Activated naive CD8-positive, alpha-beta T cell treated with anti-CD3 and anti-CD28 coated beads, Interleukin-2, amount 10 ng/mL, durations not matched to agents 7 days and 5 days (primary cell): ENCODE measurements at regions not wholly inside any gene's neighbourhood (a gene's known extent, or its start where the extent isn't known, plus 50 kb on each side); places are given as distances from the start of the nearest gene placed in this dataset.
A peak's percentile ranks its signal among the peaks of the same experiment; 100 is the strongest.

Experiments
- ATAC-seq: fragments of 150-1000 bp; cut with Tn5 transposase; one replicate; pipeline ENCODE4 v1.10.0; 2021; ENCODE audit warnings: low read depth, moderate library complexity
- POLR2A ChIA-PET: fragments of 350-600 bp; sonication (Branson Sonifier 250); formaldehyde crosslinking; loops from one replicate; lab custom pipeline; 2021; ENCODE audit warnings: antibody characterized with exemption; lab: Charles Lee
- DNase-seq: peaks from one replicate; pipeline ENCODE4 v3.0.0; 2021
- H3K27ac Mint-ChIP-seq: one replicate; pipeline ENCODE4 v1.8.0; 2022; ENCODE audit warnings: mild to moderate bottlenecking, mixed read lengths
- H3K27me3 Mint-ChIP-seq: one replicate; pipeline ENCODE4 v1.8.0; 2022; ENCODE audit warnings: mild to moderate bottlenecking, moderate library complexity, mixed read lengths
- H3K36me3 Mint-ChIP-seq: one replicate; pipeline ENCODE4 v1.8.0; 2021; ENCODE audit warnings: mild to moderate bottlenecking, mixed read lengths
- H3K4me1 Mint-ChIP-seq: one replicate; pipeline ENCODE4 v1.8.0; 2021; ENCODE audit warnings: mixed read lengths
- H3K4me3 Mint-ChIP-seq: one replicate; pipeline ENCODE4 v1.8.0; 2022; ENCODE audit warnings: mild to moderate bottlenecking, moderate library complexity, mixed read lengths
- H3K9me3 Mint-ChIP-seq: one replicate; pipeline ENCODE4 v1.8.0; 2021; ENCODE audit warnings: mixed read lengths

DNA sequence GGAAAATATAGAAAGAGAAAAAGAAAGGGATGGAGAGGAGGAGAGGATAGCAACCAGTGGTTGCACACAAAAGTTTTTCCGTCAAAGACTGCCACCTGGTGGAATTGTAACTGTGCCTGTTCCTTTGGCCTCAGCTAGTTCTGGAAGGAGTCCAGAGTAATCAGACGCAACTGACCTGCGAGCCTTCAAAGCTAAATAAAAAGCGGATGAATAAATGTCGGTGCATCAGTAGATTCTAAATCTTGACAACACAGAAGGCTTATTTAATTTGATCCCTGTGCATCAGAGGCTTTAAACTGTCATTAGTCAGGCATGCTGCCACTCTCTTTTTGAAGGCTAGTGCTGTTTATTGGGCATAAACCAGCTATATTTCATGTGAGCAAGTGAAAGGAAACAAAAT, 132.9 kb upstream of the ACO1 start:
- DNase-seq (no peak), ATAC-seq (peak; percentile 50)
- H3K27ac Mint-ChIP-seq = no peak overlapping the region
- H3K4me3 Mint-ChIP-seq = no peak overlapping the region
- no peaks in the 10 kb centered on the region for H3K36me3 Mint-ChIP-seq
- POLR2A ChIA-PET = no interaction called here
- H3K4me1 Mint-ChIP-seq = no peaks in the 10 kb centered on the region
- no peaks in the 10 kb centered on the region for H3K9me3 Mint-ChIP-seq
- H3K27me3 Mint-ChIP-seq = peaks cover 3% of the 10 kb centered on the region

- POLR2A ChIA-PET = no interaction called here
- H3K36me3 Mint-ChIP-seq = no peaks in the 10 kb centered on the region
- no peaks in the 10 kb centered on the region for H3K9me3 Mint-ChIP-seq
- H3K4me1 Mint-ChIP-seq = no peaks in the 10 kb centered on the region
- ATAC-seq = no peak
- peaks cover 3% of the 10 kb centered on the region for H3K27me3 Mint-ChIP-seq
- H3K4me3 Mint-ChIP-seq = no peak overlapping the region
- H3K27ac Mint-ChIP-seq = no peak overlapping the region
- no peak for DNase-seq
Measured at GRCh38 chr9:32253731-32254130, 130.7 kb upstream of the ACO1 start.

DNA sequence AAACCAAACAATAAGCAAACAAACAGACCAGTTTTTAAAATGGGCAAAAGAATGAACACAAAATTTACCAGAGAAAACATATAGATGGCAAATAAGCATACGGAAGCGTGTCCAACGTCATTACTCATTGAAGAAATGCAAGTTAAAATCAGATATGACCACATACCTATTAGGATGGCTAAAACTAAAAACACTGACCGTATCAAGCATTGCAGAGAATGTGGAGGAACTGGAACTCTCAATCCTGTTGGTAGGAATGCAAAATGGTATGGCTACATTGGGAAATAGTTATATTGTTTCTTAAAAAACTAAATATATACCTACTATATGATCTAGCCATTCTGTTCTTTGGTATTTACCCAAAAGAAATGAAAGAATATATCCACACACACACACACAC, 129.4 kb upstream of the ACO1 start:
- ATAC-seq = no peak
- H3K9me3 Mint-ChIP-seq = no peaks in the 10 kb centered on the region

DNA sequence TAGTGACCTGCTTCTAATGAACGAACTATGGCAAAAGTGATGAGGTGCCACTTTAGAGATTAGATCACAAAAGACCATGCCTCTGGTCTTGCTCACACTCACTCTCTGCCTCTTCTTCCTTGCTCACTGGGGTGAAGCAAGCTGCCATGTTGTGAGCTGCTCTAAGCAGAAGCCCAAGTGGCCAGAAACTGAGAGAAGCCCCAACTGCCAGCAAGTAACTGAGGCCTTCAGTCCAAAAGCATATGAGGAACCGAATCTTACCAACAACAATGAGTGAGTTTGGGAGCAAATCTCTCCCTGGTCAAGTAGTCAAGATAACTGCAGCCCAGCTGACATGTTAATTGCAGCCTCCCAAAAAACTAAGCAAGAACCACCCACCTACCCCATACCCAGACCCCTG, 126.0 kb upstream of the ACO1 start:
- Mint-ChIP-seq H3K36me3 (no peaks in the 10 kb centered on the region), H3K27me3 (peaks cover 2% of the 10 kb centered on the region), H3K9me3 (no peaks in the 10 kb centered on the region), H3K4me1 (no peaks in the 10 kb centered on the region), H3K27ac (no peak overlapping the region), H3K4me3 (no peak overlapping the region)
- DNase-seq (no peak), ATAC-seq (no peak)
- POLR2A ChIA-PET = no interaction called here

More for the DNA sequence above, 129.4 kb upstream of the ACO1 start:
- H3K36me3 Mint-ChIP-seq = no peaks in the 10 kb centered on the region
- DNase-seq = no peak
- POLR2A ChIA-PET = no interaction called here
- H3K27ac Mint-ChIP-seq = no peak overlapping the region
- no peak overlapping the region for H3K4me3 Mint-ChIP-seq
- no peaks in the 10 kb centered on the region for H3K4me1 Mint-ChIP-seq
- H3K27me3 Mint-ChIP-seq = peaks cover 5% of the 10 kb centered on the region

DNA sequence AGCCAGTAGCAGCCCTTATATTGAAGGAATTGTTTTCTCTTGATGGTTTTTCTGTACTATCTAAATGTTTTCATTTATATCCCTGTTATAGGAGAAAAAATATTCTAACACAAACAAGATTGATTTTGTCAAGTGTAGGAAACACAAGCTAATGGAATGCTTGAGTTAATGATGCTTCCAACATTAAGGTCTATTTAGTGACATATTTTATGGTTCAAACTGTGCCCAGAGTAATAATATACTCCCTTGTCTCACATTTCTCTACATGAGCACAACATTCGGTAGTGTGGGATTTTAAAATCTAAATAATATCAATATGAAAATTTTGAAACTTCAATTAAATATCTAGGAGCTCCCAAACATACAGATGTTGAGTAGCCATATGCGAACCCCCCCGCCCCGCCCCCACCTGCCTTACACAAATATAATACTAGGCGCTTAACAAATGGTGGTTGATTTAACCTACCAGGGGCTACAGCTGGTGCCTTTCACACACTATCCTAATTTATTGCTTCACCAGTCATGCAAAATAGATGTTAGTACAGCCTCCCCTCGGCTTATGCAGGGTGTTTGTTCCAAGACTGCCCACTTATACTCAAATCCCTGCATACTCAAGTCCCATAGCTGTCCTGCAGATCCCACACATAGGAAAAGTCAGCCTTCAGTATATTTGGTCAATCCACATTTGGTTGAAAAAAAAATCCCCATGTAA, 124.1 kb upstream of the ACO1 start:
- Mint-ChIP-seq H3K9me3 (no peaks in the 10 kb centered on the region), H3K27ac (no peak overlapping the region), H3K4me3 (no peak overlapping the region), H3K27me3 (peaks cover 2% of the 10 kb centered on the region), H3K36me3 (no peaks in the 10 kb centered on the region), H3K4me1 (no peaks in the 10 kb centered on the region)
- DNase-seq (no peak), ATAC-seq (no peak)
- POLR2A ChIA-PET = no interaction called here

DNA sequence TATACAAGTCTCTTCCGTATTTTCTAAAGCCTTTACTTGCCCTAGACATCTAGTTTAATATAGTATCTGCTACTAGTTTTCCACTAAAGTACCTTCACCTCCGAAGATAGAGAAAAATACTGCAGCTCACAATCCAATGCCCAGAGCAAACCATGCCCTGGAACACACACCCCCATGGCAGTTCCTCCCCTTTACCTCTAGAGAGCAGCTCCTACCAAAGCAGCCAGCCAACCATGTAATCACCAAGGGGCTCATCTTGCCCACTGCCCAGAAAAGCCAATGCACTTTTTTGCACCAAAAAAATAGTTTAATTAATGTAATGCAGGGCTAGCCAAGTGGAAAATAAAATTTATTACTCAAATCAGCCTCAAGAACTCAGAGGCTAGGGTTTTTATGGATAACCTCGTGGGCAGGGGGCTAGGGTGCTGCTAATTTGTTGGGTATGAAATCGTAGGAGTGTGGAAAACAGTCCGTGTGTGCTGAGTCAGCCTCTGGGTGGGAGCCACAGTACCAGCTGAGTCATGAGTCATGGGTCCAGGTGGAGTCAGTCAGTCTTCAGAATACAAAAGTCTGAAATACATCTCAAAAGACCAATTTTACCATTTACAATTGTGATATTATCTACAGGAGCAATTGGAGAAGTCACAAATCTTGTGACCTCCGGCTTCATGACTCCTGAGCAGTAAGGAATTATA, 120.1 kb upstream of the ACO1 start:
- no peak overlapping the region for H3K4me3 Mint-ChIP-seq
- POLR2A ChIA-PET = no interaction called here
- H3K36me3 Mint-ChIP-seq = no peaks in the 10 kb centered on the region
- no peak for DNase-seq
- H3K4me1 Mint-ChIP-seq = no peaks in the 10 kb centered on the region
- no peak for ATAC-seq
- H3K27me3 Mint-ChIP-seq = peaks cover 2% of the 10 kb centered on the region
- H3K27ac Mint-ChIP-seq = no peak overlapping the region
- no peaks in the 10 kb centered on the region for H3K9me3 Mint-ChIP-seq

DNA sequence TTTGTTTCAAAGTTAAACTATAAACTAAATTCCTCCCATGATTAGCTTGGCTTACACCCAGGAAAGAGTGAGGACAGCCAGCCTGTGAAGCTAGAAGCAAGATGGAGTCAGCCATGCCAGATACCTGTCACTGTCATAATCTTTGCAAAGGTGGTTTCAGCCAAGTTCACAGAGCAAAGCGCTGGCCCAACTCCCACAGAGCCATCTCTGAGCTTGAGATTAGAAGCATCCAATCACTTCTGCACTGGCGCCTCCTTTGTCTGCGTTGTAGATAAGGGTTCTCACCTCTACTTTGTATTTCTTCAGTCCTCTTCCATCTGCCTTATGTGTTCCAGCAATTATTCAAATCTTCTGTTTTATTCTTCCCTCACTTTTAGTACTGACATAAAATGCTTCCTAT, 119.4 kb upstream of the ACO1 start:
- H3K4me1 Mint-ChIP-seq = no peaks in the 10 kb centered on the region

GRCh38 chr9:32278991-32279390, 105.5 kb upstream of the ACO1 start:
- no peaks in the 10 kb centered on the region for H3K4me1 Mint-ChIP-seq
- no peak for ATAC-seq
- POLR2A ChIA-PET = no interaction called here

More for the DNA sequence above, 119.4 kb upstream of the ACO1 start:
- ATAC-seq (no peak), DNase-seq (no peak)
- Mint-ChIP-seq H3K9me3 (no peaks in the 10 kb centered on the region), H3K36me3 (no peaks in the 10 kb centered on the region), H3K27ac (no peak overlapping the region), H3K27me3 (no peaks in the 10 kb centered on the region), H3K4me3 (no peak overlapping the region)
- POLR2A ChIA-PET = no interaction called here

DNA sequence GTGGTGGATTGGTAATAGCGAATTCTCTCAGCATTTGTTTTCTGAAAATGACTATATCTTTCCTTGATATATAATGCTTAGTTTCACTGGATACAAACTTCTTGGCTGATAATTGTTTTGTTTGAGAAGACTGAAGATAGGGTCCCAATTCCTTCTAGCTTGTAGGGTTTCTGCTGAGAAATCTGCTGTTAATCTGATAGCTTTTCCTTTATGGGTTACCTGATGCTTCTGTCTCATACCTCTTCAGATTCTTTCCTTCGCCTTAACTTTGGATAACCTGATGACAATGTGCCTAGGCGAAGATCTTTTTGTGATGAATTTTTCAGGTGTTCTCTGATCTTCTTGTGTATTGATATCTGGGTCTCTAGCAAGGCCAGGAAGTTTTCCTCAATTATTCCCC, 94.7 kb upstream of the ACO1 start:
- H3K4me1 Mint-ChIP-seq = no peaks in the 10 kb centered on the region
- no peak overlapping the region for H3K4me3 Mint-ChIP-seq
- ATAC-seq (no peak), DNase-seq (no peak)
- peaks cover 3% of the 10 kb centered on the region for H3K27me3 Mint-ChIP-seq
- POLR2A ChIA-PET = no interaction called here
- H3K27ac Mint-ChIP-seq = no peak overlapping the region
- no peaks in the 10 kb centered on the region for H3K9me3 Mint-ChIP-seq
- H3K36me3 Mint-ChIP-seq = no peaks in the 10 kb centered on the region

More at GRCh38 chr9:32278991-32279390, 105.5 kb upstream of the ACO1 start:
- H3K27ac Mint-ChIP-seq = no peak overlapping the region
- no peaks in the 10 kb centered on the region for H3K36me3 Mint-ChIP-seq
- H3K4me3 Mint-ChIP-seq = no peak overlapping the region
- DNase-seq = no peak
- H3K9me3 Mint-ChIP-seq = no peaks in the 10 kb centered on the region
- no peaks in the 10 kb centered on the region for H3K27me3 Mint-ChIP-seq

DNA sequence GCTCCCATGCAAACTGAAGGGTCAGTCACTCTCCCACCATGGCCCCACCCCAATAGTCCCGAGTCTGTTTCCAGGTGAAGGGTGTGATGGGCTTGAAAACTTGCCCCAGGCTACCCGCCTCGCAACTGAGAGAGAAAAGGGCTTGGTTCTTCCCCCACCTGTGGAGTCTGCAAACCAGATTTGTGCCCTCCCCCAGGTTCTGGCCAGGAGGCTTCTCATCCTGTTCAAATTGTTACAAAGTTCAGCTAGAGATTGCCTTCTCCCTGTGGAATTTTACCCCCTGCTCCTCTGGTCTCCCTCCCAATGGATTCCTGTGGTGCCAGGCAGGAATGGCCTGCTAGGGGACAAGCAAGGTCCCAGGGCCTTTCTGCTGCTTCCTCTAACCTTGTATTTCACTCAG, 93.1 kb upstream of the ACO1 start:
- POLR2A ChIA-PET = no interaction called here
- no peak for ATAC-seq
- no peak overlapping the region for H3K27ac Mint-ChIP-seq
- no peaks in the 10 kb centered on the region for H3K36me3 Mint-ChIP-seq
- H3K4me3 Mint-ChIP-seq = no peak overlapping the region
- no peaks in the 10 kb centered on the region for H3K4me1 Mint-ChIP-seq
- no peak for DNase-seq
- H3K9me3 Mint-ChIP-seq = no peaks in the 10 kb centered on the region
- peaks cover 3% of the 10 kb centered on the region for H3K27me3 Mint-ChIP-seq

GRCh38 chr9:32292611-32293010, 91.8 kb upstream of the ACO1 start:
- Mint-ChIP-seq H3K4me3 (no peak overlapping the region), H3K4me1 (no peaks in the 10 kb centered on the region), H3K9me3 (no peaks in the 10 kb centered on the region), H3K36me3 (no peaks in the 10 kb centered on the region), H3K27me3 (peaks cover 4% of the 10 kb centered on the region), H3K27ac (no peak overlapping the region)
- no peak for ATAC-seq
- DNase-seq = no peak
- POLR2A ChIA-PET = no interaction called here

DNA sequence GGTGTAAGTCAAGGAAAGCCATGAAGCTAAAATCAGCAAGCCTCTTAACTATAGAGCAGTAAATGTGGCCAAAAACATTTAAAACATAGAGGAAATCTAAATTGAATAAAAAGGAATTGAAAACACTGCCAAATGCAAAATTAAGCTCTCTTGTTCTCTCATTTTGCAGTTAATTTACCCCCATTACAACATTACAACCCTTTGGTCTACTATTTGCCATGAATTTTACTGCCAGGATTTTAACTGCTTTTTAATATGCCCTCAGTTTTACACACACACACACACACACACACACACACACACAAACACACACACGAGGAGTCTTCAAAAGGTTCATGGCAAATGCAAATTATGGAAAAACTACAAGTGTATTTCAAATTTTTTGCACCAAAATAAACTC, 91.4 kb upstream of the ACO1 start:
- POLR2A ChIA-PET = no interaction called here
- H3K4me1 Mint-ChIP-seq = no peaks in the 10 kb centered on the region
- H3K36me3 Mint-ChIP-seq = no peaks in the 10 kb centered on the region
- no peak for DNase-seq
- no peak overlapping the region for H3K4me3 Mint-ChIP-seq
- no peak for ATAC-seq
- no peaks in the 10 kb centered on the region for H3K9me3 Mint-ChIP-seq
- peaks cover 6% of the 10 kb centered on the region for H3K27me3 Mint-ChIP-seq
- no peak overlapping the region for H3K27ac Mint-ChIP-seq

DNA sequence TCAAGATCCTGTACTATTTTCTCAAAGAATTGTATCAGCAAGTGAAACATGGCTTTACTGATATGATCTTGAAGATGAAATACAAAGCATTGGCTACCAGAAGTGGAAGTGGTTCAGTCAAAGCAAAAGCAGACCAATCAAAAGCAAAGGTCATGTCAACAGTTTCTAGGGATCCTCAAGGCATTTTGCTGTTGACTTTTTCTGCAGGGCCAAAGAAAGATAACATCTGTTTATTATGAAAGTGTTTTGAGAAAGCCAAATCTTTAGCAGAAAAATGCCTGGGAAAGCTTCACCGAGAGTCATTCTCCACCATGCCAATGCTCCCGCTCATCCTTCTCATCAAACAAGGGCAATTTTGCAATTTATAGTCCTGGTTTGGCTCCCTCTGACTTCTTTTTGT, 90.3 kb upstream of the ACO1 start:
- POLR2A ChIA-PET = no interaction called here
- Mint-ChIP-seq H3K4me1 (no peaks in the 10 kb centered on the region), H3K4me3 (no peak overlapping the region), H3K27me3 (peaks cover 6% of the 10 kb centered on the region), H3K36me3 (no peaks in the 10 kb centered on the region), H3K27ac (no peak overlapping the region), H3K9me3 (no peaks in the 10 kb centered on the region)
- DNase-seq (no peak), ATAC-seq (no peak)

GRCh38 chr9:32300373-32300772, 84.1 kb upstream of the ACO1 start:
- H3K27ac Mint-ChIP-seq = no peak overlapping the region

More at GRCh38 chr9:32300373-32300772, 84.1 kb upstream of the ACO1 start:
- H3K9me3 Mint-ChIP-seq = no peaks in the 10 kb centered on the region
- POLR2A ChIA-PET = no interaction called here
- DNase-seq (no peak), ATAC-seq (no peak)
- no peaks in the 10 kb centered on the region for H3K4me1 Mint-ChIP-seq
- H3K4me3 Mint-ChIP-seq = no peak overlapping the region
- H3K27me3 Mint-ChIP-seq = peaks cover 8% of the 10 kb centered on the region
- H3K36me3 Mint-ChIP-seq = no peaks in the 10 kb centered on the region
